Osteoblast (primary cell): ENCODE measurements at regions not wholly inside any gene's neighbourhood (a gene's known extent, or its start where the extent isn't known, plus 50 kb on each side); places are given as distances from the start of the nearest gene placed in this dataset.

Experiments
- DNase-seq: peaks from one replicate; pipeline ENCODE4 v3.0.0; 2011; ENCODE audit warnings: low spot score, mixed read lengths; ENCODE audit not compliant: insufficient read length; ENCODE audit errors: missing footprints
- H2AFZ ChIP-seq: 2 replicates; pipeline ENCODE4 v1.6.0; 2011; ENCODE audit warnings: mild to moderate bottlenecking, low read length
- H3K27ac ChIP-seq: 2 replicates; pipeline ENCODE4 v1.5.1; 2011; ENCODE audit warnings: mild to moderate bottlenecking, low read depth, low read length, moderate library complexity
- H3K27me3 ChIP-seq: 2 replicates; pipeline ENCODE4 v1.6.0; 2012; ENCODE audit warnings: mild to moderate bottlenecking, control low read depth, inconsistent platforms, low read length, moderate library complexity; ENCODE audit not compliant: insufficient read depth
- H3K36me3 ChIP-seq: 2 replicates; pipeline ENCODE4 v1.5.1; 2011; ENCODE audit warnings: mild to moderate bottlenecking, low read length, control low read depth, moderate library complexity; ENCODE audit not compliant: insufficient read depth
- H3K4me1 ChIP-seq: 2 replicates; pipeline ENCODE4 v1.5.1; 2011; ENCODE audit warnings: mild to moderate bottlenecking, low read length, control low read depth, moderate library complexity; ENCODE audit not compliant: insufficient read depth
- H3K4me2 ChIP-seq: 2 replicates; pipeline ENCODE4 v1.6.0; 2011; ENCODE audit warnings: mild to moderate bottlenecking, low read length; ENCODE audit not compliant: insufficient read depth
- H3K4me3 ChIP-seq: fragments of 200-600 bp; sonication (generic); 3 replicates; pipeline ENCODE4 v1.5.1; 2012; ENCODE audit warnings: mild to moderate bottlenecking, low read length, inconsistent platforms; ENCODE audit not compliant: insufficient read depth
- H3K79me2 ChIP-seq: 2 replicates; pipeline ENCODE4 v1.6.0; 2012; ENCODE audit warnings: mild to moderate bottlenecking, low read length, control low read depth, inconsistent platforms; ENCODE audit not compliant: insufficient read depth
- H3K9me3 ChIP-seq: 2 replicates; pipeline ENCODE4 v1.5.1; 2011; ENCODE audit warnings: low read depth, low read length, control low read depth
- H4K20me1 ChIP-seq: 2 replicates; pipeline ENCODE4 v1.6.0; 2012; ENCODE audit warnings: mild to moderate bottlenecking, low read length, control low read depth; ENCODE audit not compliant: insufficient read depth
- TF ChIP-seq, protein P1 (sequence below): IDR thresholded peaks from 2 replicates; pipeline ENCODE4 v1.5.1; 2011; ENCODE audit warnings: mild to moderate bottlenecking, low read depth, low read length, moderate library complexity; ENCODE audit errors: extremely low read depth

GRCh38 chr9:108656566-108656965, 199.2 kb downstream of the ACTL7B start:
- TF ChIP-seq, protein P1, sequence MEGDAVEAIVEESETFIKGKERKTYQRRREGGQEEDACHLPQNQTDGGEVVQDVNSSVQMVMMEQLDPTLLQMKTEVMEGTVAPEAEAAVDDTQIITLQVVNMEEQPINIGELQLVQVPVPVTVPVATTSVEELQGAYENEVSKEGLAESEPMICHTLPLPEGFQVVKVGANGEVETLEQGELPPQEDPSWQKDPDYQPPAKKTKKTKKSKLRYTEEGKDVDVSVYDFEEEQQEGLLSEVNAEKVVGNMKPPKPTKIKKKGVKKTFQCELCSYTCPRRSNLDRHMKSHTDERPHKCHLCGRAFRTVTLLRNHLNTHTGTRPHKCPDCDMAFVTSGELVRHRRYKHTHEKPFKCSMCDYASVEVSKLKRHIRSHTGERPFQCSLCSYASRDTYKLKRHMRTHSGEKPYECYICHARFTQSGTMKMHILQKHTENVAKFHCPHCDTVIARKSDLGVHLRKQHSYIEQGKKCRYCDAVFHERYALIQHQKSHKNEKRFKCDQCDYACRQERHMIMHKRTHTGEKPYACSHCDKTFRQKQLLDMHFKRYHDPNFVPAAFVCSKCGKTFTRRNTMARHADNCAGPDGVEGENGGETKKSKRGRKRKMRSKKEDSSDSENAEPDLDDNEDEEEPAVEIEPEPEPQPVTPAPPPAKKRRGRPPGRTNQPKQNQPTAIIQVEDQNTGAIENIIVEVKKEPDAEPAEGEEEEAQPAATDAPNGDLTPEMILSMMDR, result no peak
- Histone ChIP-seq H3K9me3 (peaks cover 5% of the 10 kb centered on the region), H3K4me1 (peaks cover 8% of the 10 kb centered on the region), H3K4me2 (no peak overlapping the region), H3K36me3 (no peaks in the 10 kb centered on the region), H3K27me3 (peaks cover 2% of the 10 kb centered on the region), H2AFZ (no peak overlapping the region), H3K79me2 (no peaks in the 10 kb centered on the region), H3K27ac (no peak overlapping the region), H4K20me1 (no peaks in the 10 kb centered on the region), H3K4me3 (no peak overlapping the region)
- no peak for DNase-seq

GRCh38 chr9:108655818-108656217, 200.0 kb downstream of the ACTL7B start:
- H3K4me1 ChIP-seq, result peaks cover 8% of the 10 kb centered on the region
- H3K4me2 ChIP-seq, result no peak overlapping the region
- DNase-seq, result no peak
- TF ChIP-seq, protein P1, result no peak
- H3K4me3 ChIP-seq, result no peak overlapping the region
- H3K27me3 ChIP-seq, result peaks cover 2% of the 10 kb centered on the region
- no peaks in the 10 kb centered on the region for H3K36me3 ChIP-seq
- no peaks in the 10 kb centered on the region for H4K20me1 ChIP-seq
- peak overlapping the region; percentile 10 for H2AFZ ChIP-seq
- H3K27ac ChIP-seq, result no peak overlapping the region
- H3K79me2 ChIP-seq, result no peaks in the 10 kb centered on the region
- peaks cover 5% of the 10 kb centered on the region for H3K9me3 ChIP-seq

- Histone ChIP-seq H3K4me2 (no peak overlapping the region), H3K79me2 (no peaks in the 10 kb centered on the region), H2AFZ (no peak overlapping the region), H3K36me3 (no peaks in the 10 kb centered on the region), H3K4me3 (no peak overlapping the region), H3K9me3 (peaks cover 2% of the 10 kb centered on the region), H3K27ac (no peak overlapping the region), H4K20me1 (no peaks in the 10 kb centered on the region), H3K27me3 (peaks cover 2% of the 10 kb centered on the region), H3K4me1 (peaks cover 8% of the 10 kb centered on the region)
- no peak for DNase-seq
- TF ChIP-seq, protein P1, result no peak
These were observed 201.2 kb downstream of the ACTL7B start for GRCh38 chr9:108654566-108654965.

- no peak for DNase-seq
- no peaks in the 10 kb centered on the region for H3K79me2 ChIP-seq
- H3K36me3 ChIP-seq, result no peaks in the 10 kb centered on the region
- TF ChIP-seq, protein P1, result no peak
- H3K9me3 ChIP-seq, result no peaks in the 10 kb centered on the region
- H3K4me3 ChIP-seq, result no peak overlapping the region
- H3K27me3 ChIP-seq, result peaks cover 2% of the 10 kb centered on the region
- no peak overlapping the region for H2AFZ ChIP-seq
- H4K20me1 ChIP-seq, result no peaks in the 10 kb centered on the region
- H3K4me1 ChIP-seq, result peaks cover 8% of the 10 kb centered on the region
- no peak overlapping the region for H3K4me2 ChIP-seq
- H3K27ac ChIP-seq, result no peak overlapping the region
These were observed 202.9 kb downstream of the ACTL7B start for GRCh38 chr9:108652851-108653250.
